PC-3 (cell line): ENCODE measurements at regions not wholly inside any gene's neighbourhood (a gene's known extent, or its start where the extent isn't known, plus 50 kb on each side); places are given as distances from the start of the nearest gene placed in this dataset.

Source experiments
- ATAC-seq: fragments of 200-7000 bp; cut with Tn5 transposase; 2 replicates; pipeline ENCODE4 v1.9.1; 2020; ENCODE audit warnings: mild to moderate bottlenecking, moderate library complexity
- BruUV-seq: library from RNA; stranded (reverse); fragments of 400-500 nt; replicated peaks from 2 replicates; lab custom pipeline; 2021; lab: Mats Ljungman, UMichigan
- CTCF ChIA-PET: fragments of 300-600 bp; sonication (Branson Sonifier 250); formaldehyde crosslinking; loops from one replicate; lab custom pipeline; 2022; ENCODE audit warnings: antibody characterized with exemption; lab: Charles Lee
- POLR2A ChIA-PET: fragments of 300-600 bp; sonication (Branson Sonifier 250); formaldehyde crosslinking; loops from one replicate; lab custom pipeline; 2022; ENCODE audit warnings: antibody characterized with exemption; ENCODE audit not compliant: unreplicated experiment; lab: Charles Lee
- DNase-seq: peaks from one replicate; pipeline ENCODE4 v3.0.0-alpha.2; 2015
- H2AFZ ChIP-seq: fragments of 300-600 bp; sonication (generic); 2 replicates; pipeline ENCODE4 v1.6.0; 2016; ENCODE audit warnings: antibody characterized with exemption, low read length
- H3F3A ChIP-seq: fragments of 300-600 bp; sonication (generic); one replicate; pipeline ENCODE4 v1.6.0; 2017; ENCODE audit warnings: antibody characterized with exemption, low read length, control low read depth, mild to moderate bottlenecking; ENCODE audit not compliant: unreplicated experiment
- H3K27ac ChIP-seq: fragments of 300-600 bp; sonication (generic); 2 replicates; pipeline ENCODE4 v1.5.1; 2016; ENCODE audit warnings: mild to moderate bottlenecking, low read length
- H3K27me3 ChIP-seq: fragments of 300-600 bp; sonication (generic); 2 replicates; pipeline ENCODE4 v1.6.1; 2016; ENCODE audit warnings: low read length, mixed read lengths
- H3K36me3 ChIP-seq: fragments of 300-600 bp; sonication (generic); 2 replicates; pipeline ENCODE4 v1.6.1; 2016; ENCODE audit warnings: low read depth, mixed run types, low read length, mixed read lengths
- H3K4me1 ChIP-seq: fragments of 300-600 bp; sonication (generic); 2 replicates; pipeline ENCODE4 v1.5.1; 2016; ENCODE audit warnings: low read length; ENCODE audit not compliant: insufficient read depth
- H3K4me2 ChIP-seq: fragments of 300-600 bp; sonication (generic); 2 replicates; pipeline ENCODE4 v1.6.0; 2016; ENCODE audit warnings: low read length
- H3K4me3 ChIP-seq: fragments of 300-600 bp; sonication (generic); 2 replicates; pipeline ENCODE4 v1.5.1; 2016; ENCODE audit warnings: mild to moderate bottlenecking, low read length, mixed read lengths
- H3K79me2 ChIP-seq: fragments of 300-600 bp; sonication (generic); 2 replicates; pipeline ENCODE4 v1.6.1; 2017; ENCODE audit warnings: low read length, mixed read lengths
- H3K9ac ChIP-seq: fragments of 300-600 bp; sonication (generic); 2 replicates; pipeline ENCODE4 v1.6.0; 2016; ENCODE audit warnings: mild to moderate bottlenecking, low read length
- H3K9me2 ChIP-seq: fragments of 300-600 bp; sonication (generic); replicated peaks from 2 replicates; pipeline ENCODE4 v1.6.1; 2016; ENCODE audit warnings: mixed run types, low read length, mixed read lengths
- H3K9me3 ChIP-seq: fragments of 300-600 bp; sonication (generic); 2 replicates; pipeline ENCODE4 v1.6.1; 2016; ENCODE audit warnings: low read length, mixed read lengths
- H4K20me1 ChIP-seq: fragments of 300-600 bp; sonication (generic); 2 replicates; pipeline ENCODE4 v1.6.1; 2016; ENCODE audit warnings: low read length, mixed read lengths
- EZH2 ChIP-seq: fragments of 300-600 bp; sonication (generic); IDR thresholded peaks from one replicate; pipeline ENCODE4 v1.6.1; 2017; ENCODE audit warnings: antibody characterized with exemption, mild to moderate bottlenecking, low read length; ENCODE audit not compliant: unreplicated experiment
- EZH2phosphoT487 ChIP-seq: fragments of 300-600 bp; sonication (generic); IDR thresholded peaks from 2 replicates; pipeline ENCODE4 v1.6.1; 2018; ENCODE audit warnings: mild to moderate bottlenecking, antibody characterized with exemption, low read length, borderline replicate concordance
- intact Hi-C: fragments of 100-400 bp; cut with micrococcal nuclease; formaldehyde crosslinking; loops from 2 replicates; pipeline ENCODE4 v1.9.0; 2023
- TF ChIP-seq, protein P1 (sequence below): fragments of 300-600 bp; sonication (generic); conservative IDR thresholded peaks from 2 replicates; pipeline ENCODE4 v1.5.1; 2017; ENCODE audit warnings: antibody characterized with exemption, low read depth, mild to moderate bottlenecking, low read length

- Histone ChIP-seq H3K27me3 (no peaks in the 10 kb centered on the region), H3K79me2 (no peaks in the 10 kb centered on the region), H3K9me2 (no peaks in the 10 kb centered on the region), H3K4me3 (no peak overlapping the region), H3K9me3 (no peaks in the 10 kb centered on the region), H2AFZ (no peak overlapping the region), H3K36me3 (no peaks in the 10 kb centered on the region), H3K27ac (no peak overlapping the region), H3F3A (peaks cover 4% of the 10 kb centered on the region), H3K9ac (no peak overlapping the region), H4K20me1 (no peaks in the 10 kb centered on the region), H3K4me1 (peaks cover 38% of the 10 kb centered on the region), H3K4me2 (no peak overlapping the region)
- ChIA-PET POLR2A (interaction anchor here (0.6 kb wide), 2 partner anchors 23 to 242 kb away, joined by 3 to 13 read pairs; no protein-coding TSS in a partner anchor), CTCF (no interaction called here)
- DNase-seq, result no peak
- TF ChIP-seq, protein P1, sequence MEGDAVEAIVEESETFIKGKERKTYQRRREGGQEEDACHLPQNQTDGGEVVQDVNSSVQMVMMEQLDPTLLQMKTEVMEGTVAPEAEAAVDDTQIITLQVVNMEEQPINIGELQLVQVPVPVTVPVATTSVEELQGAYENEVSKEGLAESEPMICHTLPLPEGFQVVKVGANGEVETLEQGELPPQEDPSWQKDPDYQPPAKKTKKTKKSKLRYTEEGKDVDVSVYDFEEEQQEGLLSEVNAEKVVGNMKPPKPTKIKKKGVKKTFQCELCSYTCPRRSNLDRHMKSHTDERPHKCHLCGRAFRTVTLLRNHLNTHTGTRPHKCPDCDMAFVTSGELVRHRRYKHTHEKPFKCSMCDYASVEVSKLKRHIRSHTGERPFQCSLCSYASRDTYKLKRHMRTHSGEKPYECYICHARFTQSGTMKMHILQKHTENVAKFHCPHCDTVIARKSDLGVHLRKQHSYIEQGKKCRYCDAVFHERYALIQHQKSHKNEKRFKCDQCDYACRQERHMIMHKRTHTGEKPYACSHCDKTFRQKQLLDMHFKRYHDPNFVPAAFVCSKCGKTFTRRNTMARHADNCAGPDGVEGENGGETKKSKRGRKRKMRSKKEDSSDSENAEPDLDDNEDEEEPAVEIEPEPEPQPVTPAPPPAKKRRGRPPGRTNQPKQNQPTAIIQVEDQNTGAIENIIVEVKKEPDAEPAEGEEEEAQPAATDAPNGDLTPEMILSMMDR, result no peak
- TF ChIP-seq EZH2phosphoT487 (no peak), EZH2 (no peak)
- intact Hi-C loops, result no loop called here
- no peak for ATAC-seq
- no TSS peak for BruUV-seq
These were observed 227.9 kb downstream of the BCAS1 start for GRCh38 chr20:53842301-53843099.

GRCh38 chr20:53841741-53842140, 228.7 kb downstream of the BCAS1 start:
- no peak overlapping the region for H3K9ac ChIP-seq
- no peaks in the 10 kb centered on the region for H3K79me2 ChIP-seq
- no peak overlapping the region for H2AFZ ChIP-seq
- H3K4me2 ChIP-seq, result no peak overlapping the region
- ATAC-seq (no peak), DNase-seq (no peak)
- peaks cover 35% of the 10 kb centered on the region for H3K4me1 ChIP-seq
- ChIA-PET CTCF (no interaction called here), POLR2A (no interaction called here)
- no peaks in the 10 kb centered on the region for H3K9me2 ChIP-seq
- H3K4me3 ChIP-seq, result no peak overlapping the region
- no peaks in the 10 kb centered on the region for H3K36me3 ChIP-seq
- TF ChIP-seq EZH2 (no peak), EZH2phosphoT487 (no peak)
- TF ChIP-seq, protein P1, result no peak
- no peaks in the 10 kb centered on the region for H3K9me3 ChIP-seq
- intact Hi-C loops, result no loop called here
- BruUV-seq, result no TSS peak
- no peaks in the 10 kb centered on the region for H4K20me1 ChIP-seq
- H3K27me3 ChIP-seq, result no peaks in the 10 kb centered on the region
- H3K27ac ChIP-seq, result no peak overlapping the region
- H3F3A ChIP-seq, result peaks cover 4% of the 10 kb centered on the region

DNA sequence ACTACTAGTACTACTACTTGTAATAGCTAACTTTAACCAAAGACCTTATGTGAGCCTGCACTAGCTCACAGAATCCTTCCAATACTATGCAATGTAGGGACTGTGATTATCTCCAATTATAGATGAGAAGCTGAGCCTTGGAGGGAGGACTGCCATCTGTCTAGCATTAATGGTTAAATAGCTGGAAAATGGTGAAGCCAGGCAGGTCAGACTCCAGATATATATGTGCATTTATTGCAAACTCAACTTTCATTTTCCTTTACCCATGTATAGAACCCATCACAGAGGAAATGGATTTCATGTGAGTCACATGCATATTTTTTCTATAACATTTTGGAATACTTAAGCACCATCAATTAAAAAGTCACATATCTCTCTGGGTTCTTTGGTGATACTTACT, 229.9 kb downstream of the BCAS1 start:
- H3K9me3 ChIP-seq, result no peaks in the 10 kb centered on the region
- no peak for DNase-seq
- TF ChIP-seq, protein P1, result no peak
- no peak for TF ChIP-seq EZH2
- no peak for TF ChIP-seq EZH2phosphoT487
- POLR2A ChIA-PET, result no interaction called here
- peaks cover 25% of the 10 kb centered on the region for H3K4me1 ChIP-seq
- ATAC-seq, result no peak
- no peak overlapping the region for H3K4me2 ChIP-seq
- H3K36me3 ChIP-seq, result no peaks in the 10 kb centered on the region
- CTCF ChIA-PET, result no interaction called here
- no peak overlapping the region for H3K9ac ChIP-seq
- H3K4me3 ChIP-seq, result no peak overlapping the region
- H3K9me2 ChIP-seq, result no peaks in the 10 kb centered on the region
- intact Hi-C loops, result no loop called here
- BruUV-seq, result no TSS peak
- no peaks in the 10 kb centered on the region for H4K20me1 ChIP-seq
- peaks cover 4% of the 10 kb centered on the region for H3F3A ChIP-seq
- no peaks in the 10 kb centered on the region for H3K79me2 ChIP-seq
- H2AFZ ChIP-seq, result no peak overlapping the region
- H3K27ac ChIP-seq, result no peak overlapping the region
- no peaks in the 10 kb centered on the region for H3K27me3 ChIP-seq
